Neural progenitor cell (in vitro differentiated cells): ENCODE measurements at regions not wholly inside any gene's neighbourhood (a gene's known extent, or its start where the extent isn't known, plus 50 kb on each side); places are given as distances from the start of the nearest gene placed in this dataset.
"Not testable (repeated sequence)": the region's sequence is repeated elsewhere in the genome, so short reads cannot be mapped to it uniquely, and the experiment has no call there.

Experiments used
- DNase-seq: peaks from one replicate; pipeline ENCODE4 v3.0.0-alpha.2; 2016; ENCODE audit warnings: low spot score
- H2AFZ ChIP-seq: fragments of 200-600 bp; sonication (generic); replicated peaks from 2 replicates; pipeline ENCODE4 v1.6.1; 2016; ENCODE audit warnings: antibody characterized with exemption
- H3F3A ChIP-seq: fragments of 200-600 bp; sonication (generic); 2 replicates; pipeline ENCODE4 v1.6.1; 2016; ENCODE audit warnings: antibody characterized with exemption, low read depth
- H3K27ac ChIP-seq: fragments of 200-600 bp; sonication (generic); 2 replicates; pipeline ENCODE4 v1.5.1; 2016; ENCODE audit warnings: mild to moderate bottlenecking
- H3K27me3 ChIP-seq: fragments of 200-600 bp; sonication (generic); 2 replicates; pipeline ENCODE4 v1.6.1; 2016; ENCODE audit warnings: mild to moderate bottlenecking, moderate library complexity
- H3K36me3 ChIP-seq: fragments of 200-600 bp; sonication (generic); 2 replicates; pipeline ENCODE4 v1.5.1; 2016
- H3K4me1 ChIP-seq: fragments of 200-600 bp; sonication (generic); 2 replicates; pipeline ENCODE4 v1.6.1; 2016; ENCODE audit warnings: mixed run types
- H3K4me2 ChIP-seq: fragments of 200-600 bp; sonication (generic); 2 replicates; pipeline ENCODE4 v1.6.1; 2016
- H3K4me3 ChIP-seq: fragments of 200-600 bp; sonication (generic); 2 replicates; pipeline ENCODE4 v1.5.1; 2016
- H3K79me2 ChIP-seq: fragments of 200-600 bp; sonication (generic); 2 replicates; pipeline ENCODE4 v1.6.1; 2016; ENCODE audit warnings: low read depth
- H3K9ac ChIP-seq: fragments of 200-600 bp; sonication (generic); 2 replicates; pipeline ENCODE4 v1.6.1; 2016
- H3K9me3 ChIP-seq: fragments of 200-600 bp; sonication (generic); 2 replicates; pipeline ENCODE4 v1.5.1; 2016; ENCODE audit warnings: low read depth
- H4K20me1 ChIP-seq: fragments of 200-600 bp; sonication (generic); 2 replicates; pipeline ENCODE4 v1.6.1; 2016; ENCODE audit warnings: low read depth
- H3K27ac Mint-ChIP-seq: 3 replicates; pipeline ENCODE4 v1.8.0; 2021; ENCODE audit warnings: mixed read lengths
- H3K27me3 Mint-ChIP-seq: 2 replicates; pipeline ENCODE4 v1.8.0; 2022; ENCODE audit warnings: low read depth, mild to moderate bottlenecking, inconsistent platforms, moderate library complexity, mixed read lengths; ENCODE audit not compliant: insufficient read depth
- H3K36me3 Mint-ChIP-seq: 3 replicates; pipeline ENCODE4 v1.8.0; 2021; ENCODE audit warnings: mixed read lengths
- H3K4me1 Mint-ChIP-seq: 3 replicates; pipeline ENCODE4 v1.8.0; 2021; ENCODE audit warnings: mixed read lengths
- H3K4me3 Mint-ChIP-seq: 3 replicates; pipeline ENCODE4 v1.8.0; 2021; ENCODE audit warnings: mild to moderate bottlenecking, moderate library complexity, mixed read lengths
- H3K9me3 Mint-ChIP-seq: 3 replicates; pipeline ENCODE4 v1.8.0; 2020; ENCODE audit warnings: mixed read lengths
- EZH2 ChIP-seq: fragments of 200-600 bp; sonication (generic); IDR thresholded peaks from 2 replicates; pipeline ENCODE4 v1.6.1; 2017; ENCODE audit warnings: antibody characterized with exemption, mild to moderate bottlenecking, moderate library complexity
- EZH2phosphoT487 ChIP-seq: fragments of 200-600 bp; sonication (generic); IDR thresholded peaks from 2 replicates; pipeline ENCODE4 v1.6.1; 2017; ENCODE audit warnings: antibody characterized with exemption
- TF ChIP-seq, protein P1 (sequence below): fragments of 200-600 bp; sonication (generic); IDR thresholded peaks from 2 replicates; pipeline ENCODE4 v1.5.1; 2017; ENCODE audit warnings: antibody characterized with exemption, mild to moderate bottlenecking

DNA sequence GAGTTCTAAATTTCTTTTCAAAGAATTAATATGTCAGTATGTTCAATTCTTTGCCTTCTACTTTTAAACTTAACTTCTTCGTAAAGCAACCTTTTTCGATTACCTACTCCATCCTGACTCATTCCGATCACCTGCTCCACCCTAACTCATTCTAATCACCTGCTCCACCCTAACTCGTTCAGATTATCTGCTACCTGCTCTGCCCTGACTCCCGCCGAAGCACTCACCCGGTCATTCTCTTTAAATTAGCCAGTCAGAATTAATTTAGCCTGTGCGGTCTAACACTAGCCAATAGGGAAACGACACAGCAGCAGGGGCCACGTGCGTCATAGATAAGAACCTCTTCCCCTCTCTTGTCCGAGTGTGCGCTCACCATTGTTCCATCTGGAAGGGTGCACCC, 60.1 kb upstream of the SH3RF1 start:
- H3K27ac ChIP-seq: no peak overlapping the region
- H3K36me3 ChIP-seq: no peaks in the 10 kb centered on the region
- H3K27me3 ChIP-seq: no peaks in the 10 kb centered on the region
- no peak overlapping the region for H3K4me3 Mint-ChIP-seq
- no peak overlapping the region for H3K4me3 ChIP-seq
- no peak overlapping the region for H3K27ac Mint-ChIP-seq
- DNase-seq: no peak
- no peak overlapping the region for H2AFZ ChIP-seq
- H3K79me2 ChIP-seq: no peaks in the 10 kb centered on the region
- no peaks in the 10 kb centered on the region for H4K20me1 ChIP-seq
- H3K9ac ChIP-seq: no peak overlapping the region
- peaks cover 2% of the 10 kb centered on the region for H3K9me3 Mint-ChIP-seq
- no peak overlapping the region for H3K4me2 ChIP-seq
- no peaks in the 10 kb centered on the region for H3K4me1 ChIP-seq
- H3F3A ChIP-seq: no peaks in the 10 kb centered on the region
- H3K9me3 ChIP-seq: no peaks in the 10 kb centered on the region
- H3K4me1 Mint-ChIP-seq: no peaks in the 10 kb centered on the region
- peaks cover 5% of the 10 kb centered on the region for H3K27me3 Mint-ChIP-seq
- H3K36me3 Mint-ChIP-seq: no peaks in the 10 kb centered on the region
- TF ChIP-seq, protein P1, sequence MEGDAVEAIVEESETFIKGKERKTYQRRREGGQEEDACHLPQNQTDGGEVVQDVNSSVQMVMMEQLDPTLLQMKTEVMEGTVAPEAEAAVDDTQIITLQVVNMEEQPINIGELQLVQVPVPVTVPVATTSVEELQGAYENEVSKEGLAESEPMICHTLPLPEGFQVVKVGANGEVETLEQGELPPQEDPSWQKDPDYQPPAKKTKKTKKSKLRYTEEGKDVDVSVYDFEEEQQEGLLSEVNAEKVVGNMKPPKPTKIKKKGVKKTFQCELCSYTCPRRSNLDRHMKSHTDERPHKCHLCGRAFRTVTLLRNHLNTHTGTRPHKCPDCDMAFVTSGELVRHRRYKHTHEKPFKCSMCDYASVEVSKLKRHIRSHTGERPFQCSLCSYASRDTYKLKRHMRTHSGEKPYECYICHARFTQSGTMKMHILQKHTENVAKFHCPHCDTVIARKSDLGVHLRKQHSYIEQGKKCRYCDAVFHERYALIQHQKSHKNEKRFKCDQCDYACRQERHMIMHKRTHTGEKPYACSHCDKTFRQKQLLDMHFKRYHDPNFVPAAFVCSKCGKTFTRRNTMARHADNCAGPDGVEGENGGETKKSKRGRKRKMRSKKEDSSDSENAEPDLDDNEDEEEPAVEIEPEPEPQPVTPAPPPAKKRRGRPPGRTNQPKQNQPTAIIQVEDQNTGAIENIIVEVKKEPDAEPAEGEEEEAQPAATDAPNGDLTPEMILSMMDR: no peak
- TF ChIP-seq EZH2phosphoT487: no peak
- no peak for TF ChIP-seq EZH2

DNA sequence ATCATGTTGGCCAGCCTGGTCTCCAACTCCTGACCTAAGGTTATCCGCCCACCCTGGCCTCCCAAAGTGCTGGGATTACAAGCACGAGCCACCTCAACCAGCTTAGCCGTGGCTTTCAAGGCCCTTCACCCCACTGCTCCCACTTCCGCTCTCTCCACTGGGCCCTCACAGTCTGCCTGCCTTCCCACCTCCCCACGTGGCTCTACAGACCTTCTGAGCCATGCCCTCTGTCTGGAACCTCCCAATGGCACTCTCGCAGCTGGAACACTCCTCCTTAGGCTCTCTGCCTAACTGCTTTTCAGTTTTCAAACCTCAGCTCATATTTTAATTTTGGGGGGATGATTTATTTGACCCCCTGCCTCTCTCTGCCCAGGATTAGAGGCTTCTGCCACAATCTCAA, 59.3 kb upstream of the SH3RF1 start:
- no peak overlapping the region for H2AFZ ChIP-seq
- H3K9me3 ChIP-seq: no peaks in the 10 kb centered on the region
- DNase-seq: no peak

DNA sequence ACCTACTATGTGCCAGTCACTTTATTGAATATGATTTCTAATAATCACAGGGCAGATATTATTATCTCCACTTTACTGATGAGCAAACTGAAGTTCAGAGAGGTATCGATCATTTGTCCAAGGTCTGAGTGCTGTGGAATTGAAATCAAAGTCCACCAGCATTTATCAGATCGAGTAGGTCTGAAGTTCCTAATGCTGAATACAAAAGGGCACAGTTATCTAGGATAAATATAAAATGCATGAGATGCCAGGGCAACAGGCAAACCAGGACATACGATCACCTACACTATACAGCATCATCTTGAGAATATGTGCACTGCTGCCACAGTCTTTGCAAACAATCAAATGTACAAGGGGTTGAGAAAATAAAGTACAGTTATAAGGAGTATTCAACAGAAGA, 57.2 kb upstream of the SH3RF1 start:
- no peaks in the 10 kb centered on the region for H4K20me1 ChIP-seq
- no peak overlapping the region for H3K4me3 Mint-ChIP-seq
- peaks cover 9% of the 10 kb centered on the region for H3K9me3 Mint-ChIP-seq
- H3K4me3 ChIP-seq: no peak overlapping the region
- H3K9me3 ChIP-seq: no peaks in the 10 kb centered on the region
- no peaks in the 10 kb centered on the region for H3K36me3 ChIP-seq
- H3K4me1 Mint-ChIP-seq: no peaks in the 10 kb centered on the region
- no peaks in the 10 kb centered on the region for H3K4me1 ChIP-seq
- no peak for DNase-seq
- H3K27ac ChIP-seq: no peak overlapping the region
- H3K27ac Mint-ChIP-seq: no peak overlapping the region
- H3K36me3 Mint-ChIP-seq: no peaks in the 10 kb centered on the region
- H3F3A ChIP-seq: no peaks in the 10 kb centered on the region
- no peak overlapping the region for H3K4me2 ChIP-seq
- no peaks in the 10 kb centered on the region for H3K79me2 ChIP-seq
- no peak overlapping the region for H2AFZ ChIP-seq
- peaks cover 7% of the 10 kb centered on the region for H3K27me3 Mint-ChIP-seq
- H3K9ac ChIP-seq: no peak overlapping the region
- H3K27me3 ChIP-seq: no peaks in the 10 kb centered on the region
- TF ChIP-seq, protein P1: no peak
- TF ChIP-seq EZH2phosphoT487 (no peak), EZH2 (no peak)

More for the DNA sequence above, 59.3 kb upstream of the SH3RF1 start:
- Histone ChIP-seq H3K27me3 (no peaks in the 10 kb centered on the region), H3K27ac (no peak overlapping the region), H3K79me2 (no peaks in the 10 kb centered on the region), H3K9ac (no peak overlapping the region), H3F3A (no peaks in the 10 kb centered on the region), H3K36me3 (no peaks in the 10 kb centered on the region), H3K4me2 (no peak overlapping the region), H3K4me1 (no peaks in the 10 kb centered on the region), H3K4me3 (no peak overlapping the region), H4K20me1 (no peaks in the 10 kb centered on the region)
- TF ChIP-seq EZH2phosphoT487: no peak
- TF ChIP-seq, protein P1: no peak
- TF ChIP-seq EZH2: no peak
- H3K4me3 Mint-ChIP-seq: no peak overlapping the region
- no peak overlapping the region for H3K27ac Mint-ChIP-seq
- peaks cover 5% of the 10 kb centered on the region for H3K27me3 Mint-ChIP-seq
- H3K36me3 Mint-ChIP-seq: no peaks in the 10 kb centered on the region
- H3K9me3 Mint-ChIP-seq: peaks cover 4% of the 10 kb centered on the region
- H3K4me1 Mint-ChIP-seq: no peaks in the 10 kb centered on the region

DNA sequence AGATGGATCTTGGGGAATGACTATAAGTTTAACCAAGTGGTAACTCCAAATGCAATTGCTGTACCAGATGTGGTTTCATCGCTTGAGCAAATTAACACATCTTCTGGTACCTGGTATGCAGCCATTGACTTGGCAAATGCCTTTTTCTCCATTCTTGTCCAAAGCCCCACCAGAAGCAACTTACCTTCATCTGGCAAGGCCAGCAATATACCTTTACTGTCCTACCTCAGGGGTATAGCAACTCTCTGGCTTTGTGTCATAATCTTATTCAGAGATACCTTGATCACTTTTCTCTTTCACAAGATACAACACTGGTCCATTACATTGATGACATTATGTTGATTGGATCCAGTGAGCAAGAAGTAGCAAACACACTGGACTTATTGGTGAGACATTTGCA, 53.2 kb upstream of the SH3RF1 start:
- H4K20me1 ChIP-seq, H3K27me3 Mint-ChIP-seq, H3K4me3 ChIP-seq, H3K4me3 Mint-ChIP-seq, H3K36me3 ChIP-seq, H2AFZ ChIP-seq, H3K4me1 ChIP-seq, H3K9ac ChIP-seq, H3K27ac Mint-ChIP-seq, H3K27me3 ChIP-seq, H3K4me2 ChIP-seq, DNase-seq, H3K4me1 Mint-ChIP-seq, H3K36me3 Mint-ChIP-seq, H3K79me2 ChIP-seq, H3F3A ChIP-seq, H3K9me3 Mint-ChIP-seq, H3K9me3 ChIP-seq, H3K27ac ChIP-seq: not testable (repeated sequence)

DNA sequence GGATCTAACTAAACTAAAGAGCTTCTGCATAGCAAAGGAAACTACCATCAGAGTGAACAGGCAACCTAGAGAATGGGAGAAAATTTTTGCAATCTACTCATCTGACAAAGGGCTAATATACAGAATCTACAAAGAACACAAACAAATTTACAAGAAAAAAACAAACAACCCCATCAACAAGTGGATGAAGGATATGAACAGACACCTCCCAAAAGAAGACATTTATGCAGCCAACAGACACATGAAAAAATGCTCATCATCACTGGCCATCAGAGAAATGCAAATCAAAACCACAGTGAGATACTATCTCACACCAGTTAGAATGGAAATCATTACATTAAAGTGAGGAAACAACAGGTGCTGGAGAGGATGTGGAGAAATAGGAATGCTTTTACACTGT, 52.1 kb upstream of the SH3RF1 start:
- not testable (repeated sequence) for H3K36me3 ChIP-seq, H3K79me2 ChIP-seq, H3K27ac ChIP-seq, H3K4me2 ChIP-seq, H3K9me3 Mint-ChIP-seq, H3K36me3 Mint-ChIP-seq, H3K4me1 ChIP-seq, H2AFZ ChIP-seq, DNase-seq, H3K27ac Mint-ChIP-seq, H3F3A ChIP-seq, H3K4me3 ChIP-seq, H3K27me3 ChIP-seq, H4K20me1 ChIP-seq, H3K9me3 ChIP-seq, H3K4me3 Mint-ChIP-seq, H3K9ac ChIP-seq, H3K4me1 Mint-ChIP-seq, H3K27me3 Mint-ChIP-seq
